ENCODE measurements at regions not wholly inside any gene's neighbourhood (a gene's known extent, or its start where the extent isn't known, plus 50 kb on each side); places are given as distances from the start of the nearest gene placed in this dataset.

DNA sequence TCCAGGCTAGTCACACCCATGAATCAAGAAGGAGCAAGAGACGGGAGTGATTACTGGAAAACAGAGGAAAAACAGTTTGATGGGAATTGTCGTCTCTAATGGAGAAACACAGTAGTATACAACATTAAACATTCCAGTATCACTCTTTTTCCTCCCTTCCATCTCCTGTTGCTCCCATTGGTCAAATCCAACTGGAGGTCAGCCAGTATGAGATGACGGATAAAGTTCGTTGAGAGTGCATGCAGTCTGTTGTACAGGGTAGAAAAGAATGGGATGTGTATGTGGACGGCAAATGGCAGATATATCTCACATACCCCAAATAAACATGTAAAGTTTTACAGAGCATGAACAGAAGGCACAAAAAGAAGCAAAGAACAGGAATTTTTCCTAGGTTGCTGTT lies 221.9 kb upstream of the TNP1 start:
- TF ChIP-seq, protein P1, sequence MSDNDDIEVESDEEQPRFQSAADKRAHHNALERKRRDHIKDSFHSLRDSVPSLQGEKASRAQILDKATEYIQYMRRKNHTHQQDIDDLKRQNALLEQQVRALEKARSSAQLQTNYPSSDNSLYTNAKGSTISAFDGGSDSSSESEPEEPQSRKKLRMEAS (IDR thresholded peaks at IDR 0.05; ENCODE audit: low read depth, low read length), result no peak
- TF ChIP-seq, protein P2, sequence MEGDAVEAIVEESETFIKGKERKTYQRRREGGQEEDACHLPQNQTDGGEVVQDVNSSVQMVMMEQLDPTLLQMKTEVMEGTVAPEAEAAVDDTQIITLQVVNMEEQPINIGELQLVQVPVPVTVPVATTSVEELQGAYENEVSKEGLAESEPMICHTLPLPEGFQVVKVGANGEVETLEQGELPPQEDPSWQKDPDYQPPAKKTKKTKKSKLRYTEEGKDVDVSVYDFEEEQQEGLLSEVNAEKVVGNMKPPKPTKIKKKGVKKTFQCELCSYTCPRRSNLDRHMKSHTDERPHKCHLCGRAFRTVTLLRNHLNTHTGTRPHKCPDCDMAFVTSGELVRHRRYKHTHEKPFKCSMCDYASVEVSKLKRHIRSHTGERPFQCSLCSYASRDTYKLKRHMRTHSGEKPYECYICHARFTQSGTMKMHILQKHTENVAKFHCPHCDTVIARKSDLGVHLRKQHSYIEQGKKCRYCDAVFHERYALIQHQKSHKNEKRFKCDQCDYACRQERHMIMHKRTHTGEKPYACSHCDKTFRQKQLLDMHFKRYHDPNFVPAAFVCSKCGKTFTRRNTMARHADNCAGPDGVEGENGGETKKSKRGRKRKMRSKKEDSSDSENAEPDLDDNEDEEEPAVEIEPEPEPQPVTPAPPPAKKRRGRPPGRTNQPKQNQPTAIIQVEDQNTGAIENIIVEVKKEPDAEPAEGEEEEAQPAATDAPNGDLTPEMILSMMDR (IDR thresholded peaks at IDR 0.05; ENCODE audit: low read depth, low read length), result no peak
- no peak for TF ChIP-seq POLR2A (IDR thresholded peaks at IDR 0.05; ENCODE audit: extremely low read depth, insufficient read length)
- TF ChIP-seq MYC (IDR thresholded peaks at IDR 0.05; ENCODE audit: low read depth, low read length), result no peak

DNA sequence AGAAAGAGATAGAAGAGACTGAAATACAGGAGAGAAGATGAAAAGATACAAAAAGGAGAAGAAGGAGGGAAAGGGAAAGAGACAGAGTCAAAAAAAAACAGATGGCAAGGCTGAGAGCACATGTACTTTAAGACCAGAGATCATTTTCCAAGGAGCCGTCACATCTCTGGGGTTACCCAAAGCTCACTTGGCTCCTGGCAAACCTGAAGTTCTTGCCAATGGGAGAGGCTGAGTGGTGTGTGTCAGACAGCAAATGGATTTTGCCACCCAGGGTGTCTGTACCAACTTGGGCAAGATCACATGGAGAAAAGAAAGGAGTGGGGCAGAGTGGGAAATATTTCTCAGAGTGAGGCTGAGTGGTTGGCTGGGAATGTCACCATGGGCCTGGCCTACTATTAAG lies 219.3 kb upstream of the TNP1 start:
- H3K4me3 ChIP-seq (ENCODE audit: low read depth, low read length), result no peak overlapping the region
- no peak for DNase-seq (ENCODE audit: low read depth)
- TF ChIP-seq, protein P1 (IDR thresholded peaks at IDR 0.05; ENCODE audit: low read depth, low read length), result no peak
- TF ChIP-seq MYC (IDR thresholded peaks at IDR 0.05; ENCODE audit: low read depth, low read length), result no peak
- no peak for TF ChIP-seq POLR2A (IDR thresholded peaks at IDR 0.05; ENCODE audit: extremely low read depth, insufficient read length)
- TF ChIP-seq, protein P2 (IDR thresholded peaks at IDR 0.05; ENCODE audit: low read depth, low read length), result no peak

More for the DNA sequence above, 221.9 kb upstream of the TNP1 start:
- no peak overlapping the region for H3K4me3 ChIP-seq (ENCODE audit: low read depth, low read length)
- DNase-seq (ENCODE audit: low read depth), result no peak

DNA sequence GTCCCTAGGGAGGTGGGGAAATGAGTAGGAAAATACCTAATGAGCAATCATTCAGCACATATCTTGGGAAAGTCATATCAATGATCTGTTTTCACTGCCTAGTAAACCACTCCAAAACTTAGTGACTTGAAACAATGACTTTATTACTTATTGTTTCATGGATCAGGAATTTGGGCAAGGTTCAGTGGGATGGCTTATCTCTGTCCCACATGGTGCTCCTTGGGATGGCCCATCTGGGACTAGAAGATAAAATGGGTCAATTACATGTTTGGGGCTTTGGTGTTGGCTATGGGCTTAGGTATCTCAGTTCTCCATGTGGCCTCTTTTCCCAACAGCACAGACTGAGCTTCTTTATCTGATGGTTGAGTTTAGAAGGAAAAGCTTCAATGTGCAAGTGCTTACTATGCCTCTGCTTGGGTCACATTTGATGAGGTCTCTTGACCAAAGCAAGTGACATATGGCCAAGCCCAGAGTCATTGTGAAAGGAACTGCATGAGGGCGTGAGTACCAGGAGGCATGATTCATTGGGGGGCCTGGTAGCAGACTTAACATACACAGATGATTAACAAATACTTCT lies 218.1 kb upstream of the TNP1 start:
- no peak for TF ChIP-seq MYC (IDR thresholded peaks at IDR 0.05; ENCODE audit: low read depth, low read length)
- TF ChIP-seq, protein P1 (IDR thresholded peaks at IDR 0.05; ENCODE audit: low read depth, low read length), result no peak
- no peak for TF ChIP-seq POLR2A (IDR thresholded peaks at IDR 0.05; ENCODE audit: extremely low read depth, insufficient read length)
- TF ChIP-seq, protein P2 (IDR thresholded peaks at IDR 0.05; ENCODE audit: low read depth, low read length), result no peak
- DNase-seq (ENCODE audit: low read depth), result no peak

DNA sequence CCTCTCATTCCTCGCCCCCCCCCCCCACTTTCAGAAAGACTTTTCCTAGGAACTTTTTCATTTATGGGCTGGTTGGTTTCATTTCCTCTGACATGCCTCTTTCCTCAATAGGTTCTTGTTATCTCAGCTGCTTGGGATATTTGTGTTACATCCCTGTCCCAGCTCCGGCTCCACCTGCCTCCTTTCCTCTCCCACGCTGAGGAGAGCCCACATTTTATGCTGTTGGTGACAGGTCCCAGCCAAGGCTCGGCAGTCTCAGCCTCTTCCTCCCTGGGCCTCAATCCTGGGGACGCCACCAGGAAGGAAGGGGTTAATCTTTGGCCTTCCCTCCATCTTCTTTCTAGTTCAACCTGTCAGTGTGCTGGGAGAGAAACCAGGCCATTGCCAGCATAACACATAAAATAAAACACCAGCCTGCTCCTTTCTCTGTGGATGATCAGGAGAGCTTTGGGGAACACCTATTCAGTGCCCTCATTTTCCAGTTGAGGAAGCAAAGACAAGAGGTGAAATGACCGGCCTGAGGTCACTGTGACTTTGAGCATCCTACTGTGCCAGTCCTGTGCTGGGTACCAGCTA lies 216.9 kb upstream of the TNP1 start:
- DNase-seq (ENCODE audit: low read depth), result no peak
- TF ChIP-seq, protein P2 (IDR thresholded peaks at IDR 0.05; ENCODE audit: low read depth, low read length), result no peak
- TF ChIP-seq, protein P1 (IDR thresholded peaks at IDR 0.05; ENCODE audit: low read depth, low read length), result no peak
- TF ChIP-seq POLR2A (IDR thresholded peaks at IDR 0.05; ENCODE audit: extremely low read depth, insufficient read length), result no peak
- H3K4me3 ChIP-seq (ENCODE audit: low read depth, low read length), result no peak overlapping the region

More for the DNA sequence above, 218.1 kb upstream of the TNP1 start:
- H3K4me3 ChIP-seq (ENCODE audit: low read depth, low read length), result no peak overlapping the region

DNA sequence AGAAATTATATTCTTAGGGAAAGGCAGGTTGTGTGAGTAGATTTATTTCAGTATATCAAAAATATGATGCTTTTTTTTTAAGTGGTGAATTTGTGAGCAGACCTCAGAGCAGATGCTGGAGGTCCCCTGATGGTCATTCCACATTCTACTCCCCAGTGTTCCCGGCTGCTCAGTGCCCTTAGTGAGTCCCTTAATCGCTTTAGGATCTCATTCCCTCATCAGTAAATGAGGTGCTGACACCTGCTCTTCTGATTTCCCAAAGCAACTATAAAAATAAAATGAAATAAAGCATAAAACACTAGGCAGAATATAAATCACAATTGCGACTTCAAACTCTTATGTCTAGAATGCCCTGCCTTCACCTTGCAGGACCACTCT lies 216.2 kb upstream of the TNP1 start:
- no peak overlapping the region for H3K4me3 ChIP-seq (ENCODE audit: low read depth, low read length)
- no peak for DNase-seq (ENCODE audit: low read depth)
- TF ChIP-seq, protein P2 (IDR thresholded peaks at IDR 0.05; ENCODE audit: low read depth, low read length), result no peak
- TF ChIP-seq MYC (IDR thresholded peaks at IDR 0.05; ENCODE audit: low read depth, low read length) (no peak), POLR2A (IDR thresholded peaks at IDR 0.05; ENCODE audit: extremely low read depth, insufficient read length) (no peak)
- TF ChIP-seq, protein P1 (IDR thresholded peaks at IDR 0.05; ENCODE audit: low read depth, low read length), result no peak

All from NB4 (cell line).